KMS-11 (cell line): ENCODE measurements at regions not wholly inside any gene's neighbourhood (a gene's known extent, or its start where the extent isn't known, plus 50 kb on each side); places are given as distances from the start of the nearest gene placed in this dataset.

Experiments used
- H2AFZ ChIP-seq: fragments of 200-600 bp; sonication (generic); 2 replicates; pipeline ENCODE4 v1.6.1; 2016; ENCODE audit warnings: antibody characterized with exemption, mixed run types, low read depth
- H3K27ac ChIP-seq: fragments of 200-600 bp; sonication (generic); 2 replicates; pipeline ENCODE4 v1.6.1; 2016; ENCODE audit warnings: mild to moderate bottlenecking, mixed run types
- H3K27me3 ChIP-seq: fragments of 200-600 bp; sonication (generic); 2 replicates; pipeline ENCODE4 v1.6.1; 2017; ENCODE audit warnings: mild to moderate bottlenecking, low read depth, mixed run types, moderate library complexity; ENCODE audit not compliant: insufficient read depth
- H3K36me3 ChIP-seq: fragments of 200-600 bp; sonication (generic); 2 replicates; pipeline ENCODE4 v1.6.1; 2017; ENCODE audit warnings: mild to moderate bottlenecking, mixed run types; ENCODE audit not compliant: insufficient read depth
- H3K4me1 ChIP-seq: fragments of 200-600 bp; sonication (generic); 2 replicates; pipeline ENCODE4 v1.6.1; 2016; ENCODE audit warnings: mild to moderate bottlenecking, low read depth, mixed run types; ENCODE audit not compliant: poor library complexity, severe bottlenecking
- H3K4me2 ChIP-seq: fragments of 200-600 bp; sonication (generic); 2 replicates; pipeline ENCODE4 v1.7.0; 2016; ENCODE audit warnings: mild to moderate bottlenecking, mixed run types
- H3K4me3 ChIP-seq: fragments of 200-600 bp; sonication (generic); IDR thresholded peaks from 2 replicates; pipeline ENCODE4 v1.6.1; 2017; ENCODE audit warnings: low read depth, low read length, mixed read lengths; ENCODE audit not compliant: insufficient read depth
- H3K79me2 ChIP-seq: fragments of 200-600 bp; sonication (generic); 2 replicates; pipeline ENCODE4 v1.6.1; 2016; ENCODE audit warnings: low read depth, mixed run types; ENCODE audit not compliant: insufficient read depth
- H3K9ac ChIP-seq: fragments of 200-600 bp; sonication (generic); 2 replicates; pipeline ENCODE4 v1.6.1; 2016; ENCODE audit warnings: mild to moderate bottlenecking, mixed run types
- H4K20me1 ChIP-seq: fragments of 200-600 bp; sonication (generic); 2 replicates; pipeline ENCODE4 v1.6.1; 2016; ENCODE audit warnings: mild to moderate bottlenecking, mixed run types; ENCODE audit not compliant: insufficient read depth
- TF ChIP-seq, protein P1 (sequence below): fragments of 200-600 bp; sonication (generic); conservative IDR thresholded peaks from 2 replicates; pipeline ENCODE4 v1.6.1; 2017; ENCODE audit warnings: low read depth, mild to moderate bottlenecking, antibody characterized with exemption, low read length, moderate library complexity, mixed read lengths

GRCh38 chr18:2256577-2256976 lies 314.7 kb downstream of the METTL4 start:
- no peak overlapping the region for H3K27ac ChIP-seq
- no peaks in the 10 kb centered on the region for H3K4me1 ChIP-seq
- no peaks in the 10 kb centered on the region for H3K36me3 ChIP-seq
- H3K79me2 ChIP-seq: no peaks in the 10 kb centered on the region
- H2AFZ ChIP-seq: no peak overlapping the region
- no peak overlapping the region for H3K4me2 ChIP-seq
- H3K27me3 ChIP-seq: no peaks in the 10 kb centered on the region
- H3K9ac ChIP-seq: no peak overlapping the region
- no peak overlapping the region for H3K4me3 ChIP-seq
- H4K20me1 ChIP-seq: no peaks in the 10 kb centered on the region
- TF ChIP-seq, protein P1, sequence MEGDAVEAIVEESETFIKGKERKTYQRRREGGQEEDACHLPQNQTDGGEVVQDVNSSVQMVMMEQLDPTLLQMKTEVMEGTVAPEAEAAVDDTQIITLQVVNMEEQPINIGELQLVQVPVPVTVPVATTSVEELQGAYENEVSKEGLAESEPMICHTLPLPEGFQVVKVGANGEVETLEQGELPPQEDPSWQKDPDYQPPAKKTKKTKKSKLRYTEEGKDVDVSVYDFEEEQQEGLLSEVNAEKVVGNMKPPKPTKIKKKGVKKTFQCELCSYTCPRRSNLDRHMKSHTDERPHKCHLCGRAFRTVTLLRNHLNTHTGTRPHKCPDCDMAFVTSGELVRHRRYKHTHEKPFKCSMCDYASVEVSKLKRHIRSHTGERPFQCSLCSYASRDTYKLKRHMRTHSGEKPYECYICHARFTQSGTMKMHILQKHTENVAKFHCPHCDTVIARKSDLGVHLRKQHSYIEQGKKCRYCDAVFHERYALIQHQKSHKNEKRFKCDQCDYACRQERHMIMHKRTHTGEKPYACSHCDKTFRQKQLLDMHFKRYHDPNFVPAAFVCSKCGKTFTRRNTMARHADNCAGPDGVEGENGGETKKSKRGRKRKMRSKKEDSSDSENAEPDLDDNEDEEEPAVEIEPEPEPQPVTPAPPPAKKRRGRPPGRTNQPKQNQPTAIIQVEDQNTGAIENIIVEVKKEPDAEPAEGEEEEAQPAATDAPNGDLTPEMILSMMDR: no peak

- Histone ChIP-seq H4K20me1 (no peaks in the 10 kb centered on the region), H3K36me3 (no peaks in the 10 kb centered on the region), H3K4me1 (no peaks in the 10 kb centered on the region), H3K27ac (no peak overlapping the region), H3K4me2 (no peak overlapping the region), H3K9ac (no peak overlapping the region), H2AFZ (no peak overlapping the region), H3K79me2 (no peaks in the 10 kb centered on the region), H3K4me3 (no peak overlapping the region), H3K27me3 (no peaks in the 10 kb centered on the region)
- TF ChIP-seq, protein P1: no peak
Observed at GRCh38 chr18:2258954-2259353, 312.4 kb downstream of the METTL4 start.

DNA sequence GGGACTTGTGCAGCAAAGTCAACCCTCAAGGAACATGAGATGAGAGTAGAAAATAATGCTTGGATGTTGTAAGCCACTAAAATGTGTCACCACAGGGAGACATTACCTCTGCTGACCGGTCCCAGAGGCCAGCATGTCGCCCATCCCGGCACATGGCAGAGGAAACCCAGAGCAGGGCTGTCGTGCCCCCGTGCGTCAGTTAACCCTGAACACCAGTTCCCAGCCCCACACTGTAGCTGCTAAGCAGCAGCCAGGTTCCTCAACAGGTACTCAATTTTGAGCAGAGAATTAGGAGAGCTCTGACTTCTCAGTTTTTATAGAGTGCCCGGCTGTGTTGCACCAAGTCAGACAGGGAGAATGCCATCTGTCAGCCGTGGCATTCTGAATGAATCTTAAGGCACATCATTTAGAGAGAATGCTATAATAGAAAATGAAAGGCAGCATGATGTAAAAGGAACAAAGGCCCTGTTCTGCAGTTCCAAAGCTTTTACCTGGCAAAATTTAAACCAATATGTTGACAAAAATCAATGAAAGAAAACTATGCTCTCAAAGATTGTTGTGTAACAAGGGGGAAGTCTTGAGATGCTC lies 307.9 kb downstream of the METTL4 start:
- Histone ChIP-seq H3K9ac (no peak overlapping the region), H3K27ac (no peak overlapping the region), H4K20me1 (no peaks in the 10 kb centered on the region), H3K4me1 (no peaks in the 10 kb centered on the region), H3K4me2 (no peak overlapping the region), H3K36me3 (no peaks in the 10 kb centered on the region), H3K79me2 (no peaks in the 10 kb centered on the region), H3K4me3 (no peak overlapping the region), H3K27me3 (no peaks in the 10 kb centered on the region), H2AFZ (no peak overlapping the region)
- TF ChIP-seq, protein P1: no peak

DNA sequence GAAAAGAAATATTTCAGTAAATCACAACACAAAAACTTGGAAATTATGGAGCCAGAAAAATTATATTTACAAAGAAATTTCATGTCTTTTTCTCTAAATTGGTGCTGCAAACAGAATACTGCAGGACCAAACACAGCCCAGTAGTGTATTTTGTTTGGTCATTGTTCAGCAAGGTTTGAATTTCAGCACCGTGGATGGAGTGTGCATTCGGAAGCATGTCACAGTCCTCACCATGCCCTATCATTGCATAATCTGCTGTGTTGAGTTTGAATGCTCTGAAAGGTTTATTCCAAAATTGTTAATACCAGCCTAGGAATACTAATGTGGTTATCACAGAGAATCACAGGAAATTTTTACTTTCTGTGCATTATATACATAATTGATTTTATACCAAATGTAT lies 296.7 kb downstream of the METTL4 start:
- Histone ChIP-seq H2AFZ (no peak overlapping the region), H3K4me2 (no peak overlapping the region), H3K27ac (no peak overlapping the region), H4K20me1 (no peaks in the 10 kb centered on the region), H3K9ac (no peak overlapping the region), H3K36me3 (no peaks in the 10 kb centered on the region), H3K79me2 (no peaks in the 10 kb centered on the region), H3K4me1 (no peaks in the 10 kb centered on the region), H3K4me3 (no peak overlapping the region), H3K27me3 (no peaks in the 10 kb centered on the region)
- TF ChIP-seq, protein P1: no peak
